Uterus (tissue), 3 donors: ENCODE measurements at regions not wholly inside any gene's neighbourhood (a gene's known extent, or its start where the extent isn't known, plus 50 kb on each side); places are given as distances from the start of the nearest gene placed in this dataset.
"Not testable (repeated sequence)": the region's sequence is repeated elsewhere in the genome, so short reads cannot be mapped to it uniquely, and the experiment has no call there.

Experiments used
- DNase-seq, 2 donors: peaks; one replicate each; pipeline ENCODE4 v3.0.0-alpha.2; 2019 to 2020
- H3K27ac ChIP-seq, 2 donors: fragments of 200-600 bp; sonication (generic); 1 replicate in 1 of 2; 2 replicates in 1 of 2; pipeline ENCODE4 v1.5.1; 2016 to 2018
- H3K27me3 ChIP-seq, 2 donors: fragments of 200-600 bp; sonication (generic); one replicate each; pipeline ENCODE4 v1.5.1; 2018 to 2019; ENCODE audit warnings: control low read depth in 1 of 2
- H3K36me3 ChIP-seq, 2 donors: fragments of 200-600 bp; sonication (generic); one replicate each; pipeline ENCODE4 v1.5.1; 2019; ENCODE audit warnings: control low read depth in 1 of 2
- H3K4me1 ChIP-seq, 2 donors: fragments of 200-600 bp; sonication (generic); one replicate each; pipeline ENCODE4 v1.5.1; 2018 to 2019; ENCODE audit warnings: control low read depth in 1 of 2
- H3K4me3 ChIP-seq, 2 donors: fragments of 200-600 bp; sonication (generic); 1 replicate in 1 of 2; 2 replicates in 1 of 2; pipeline ENCODE4 v1.5.1; 2018 to 2019; ENCODE audit warnings: mild to moderate bottlenecking in 1 of 2
- H3K9me3 ChIP-seq, 2 donors: fragments of 200-600 bp; sonication (generic); one replicate each; pipeline ENCODE4 v1.5.1; 2019; ENCODE audit warnings: control low read depth in 1 of 2
- POLR2A ChIP-seq, 2 donors: fragments of 450-650 bp; IDR thresholded peaks; one replicate each; pipeline ENCODE4 v1.6.1; 2016; ENCODE audit warnings: antibody characterized with exemption in 2 of 2, mild to moderate bottlenecking in 1 of 2, moderate library complexity in 1 of 2
- intact Hi-C: fragments of 100-400 bp; cut with DNase I; formaldehyde crosslinking; loops from one replicate; pipeline ENCODE4 v1.15.1; 2023; ENCODE audit warnings: low total_unique reads
- TF ChIP-seq, protein P1 (sequence below), 4 experiments: fragments of 200-600 bp in 2 of 4; fragments of 450-650 bp in 2 of 4; sonication (generic) in 2 of 4; IDR thresholded peaks; one replicate each; pipeline ENCODE4 v1.5.1; 2016 to 2019; ENCODE audit warnings: antibody characterized with exemption in 4 of 4, mild to moderate bottlenecking in 2 of 4, moderate library complexity in 1 of 4
- donor health status: DM: yes; HTN: yes; CAD: no.

DNA sequence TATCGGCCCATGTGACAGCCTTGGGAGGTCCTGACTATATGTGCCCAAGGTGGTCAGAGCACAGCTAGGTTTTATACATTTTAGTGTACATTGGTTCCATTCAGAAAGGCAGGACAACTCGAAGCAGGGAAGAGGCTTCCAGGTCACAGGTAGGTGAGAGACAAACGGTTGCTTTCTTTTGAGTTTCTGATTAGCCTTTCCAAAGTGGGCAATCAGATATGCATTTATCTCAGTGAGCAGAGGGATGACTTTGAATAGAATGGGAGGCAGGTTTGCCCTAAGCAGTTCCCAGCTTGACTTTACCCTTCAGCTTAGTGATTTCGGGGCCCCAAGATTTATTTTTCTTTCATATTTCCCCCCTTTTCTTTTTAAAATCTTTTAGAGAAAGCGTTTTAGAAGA lies 87.6 kb upstream of the PPP2R5C start:
- Histone ChIP-seq H3K4me1 (no peaks in the 10 kb centered on the region), H3K4me3 (no peak overlapping the region), H3K36me3 (no peaks in the 10 kb centered on the region), H3K27ac (no peak overlapping the region), H3K27me3 (no peaks in the 10 kb centered on the region), H3K9me3 (no peaks in the 10 kb centered on the region)
- no peak for DNase-seq
- TF ChIP-seq, protein P1, sequence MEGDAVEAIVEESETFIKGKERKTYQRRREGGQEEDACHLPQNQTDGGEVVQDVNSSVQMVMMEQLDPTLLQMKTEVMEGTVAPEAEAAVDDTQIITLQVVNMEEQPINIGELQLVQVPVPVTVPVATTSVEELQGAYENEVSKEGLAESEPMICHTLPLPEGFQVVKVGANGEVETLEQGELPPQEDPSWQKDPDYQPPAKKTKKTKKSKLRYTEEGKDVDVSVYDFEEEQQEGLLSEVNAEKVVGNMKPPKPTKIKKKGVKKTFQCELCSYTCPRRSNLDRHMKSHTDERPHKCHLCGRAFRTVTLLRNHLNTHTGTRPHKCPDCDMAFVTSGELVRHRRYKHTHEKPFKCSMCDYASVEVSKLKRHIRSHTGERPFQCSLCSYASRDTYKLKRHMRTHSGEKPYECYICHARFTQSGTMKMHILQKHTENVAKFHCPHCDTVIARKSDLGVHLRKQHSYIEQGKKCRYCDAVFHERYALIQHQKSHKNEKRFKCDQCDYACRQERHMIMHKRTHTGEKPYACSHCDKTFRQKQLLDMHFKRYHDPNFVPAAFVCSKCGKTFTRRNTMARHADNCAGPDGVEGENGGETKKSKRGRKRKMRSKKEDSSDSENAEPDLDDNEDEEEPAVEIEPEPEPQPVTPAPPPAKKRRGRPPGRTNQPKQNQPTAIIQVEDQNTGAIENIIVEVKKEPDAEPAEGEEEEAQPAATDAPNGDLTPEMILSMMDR (IDR thresholded peaks at IDR 0.05), result no peak
- TF ChIP-seq POLR2A (IDR thresholded peaks at IDR 0.05), result no peak
- intact Hi-C loops, result no loop called here

DNA sequence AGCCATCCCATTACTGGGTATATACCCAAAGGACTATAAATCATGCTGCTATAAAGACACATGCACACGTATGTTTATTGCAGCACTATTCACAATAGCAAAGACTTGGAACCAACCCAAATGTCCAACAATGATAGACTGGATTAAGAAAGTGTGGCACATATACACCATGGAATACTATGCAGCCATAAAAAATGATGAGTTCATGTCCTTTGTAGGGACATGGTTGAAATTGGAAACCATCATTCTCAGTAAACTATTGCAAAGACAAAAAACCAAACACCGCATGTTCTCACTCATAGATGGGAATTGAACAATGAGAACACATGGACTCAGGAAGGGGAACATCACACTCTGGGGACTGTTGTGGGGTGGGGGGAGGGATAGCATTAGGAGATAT lies 85.7 kb upstream of the PPP2R5C start:
- H3K4me1 ChIP-seq, H3K36me3 ChIP-seq, H3K9me3 ChIP-seq, H3K4me3 ChIP-seq, H3K27ac ChIP-seq, H3K27me3 ChIP-seq, DNase-seq, intact Hi-C loops: not testable (repeated sequence)

DNA sequence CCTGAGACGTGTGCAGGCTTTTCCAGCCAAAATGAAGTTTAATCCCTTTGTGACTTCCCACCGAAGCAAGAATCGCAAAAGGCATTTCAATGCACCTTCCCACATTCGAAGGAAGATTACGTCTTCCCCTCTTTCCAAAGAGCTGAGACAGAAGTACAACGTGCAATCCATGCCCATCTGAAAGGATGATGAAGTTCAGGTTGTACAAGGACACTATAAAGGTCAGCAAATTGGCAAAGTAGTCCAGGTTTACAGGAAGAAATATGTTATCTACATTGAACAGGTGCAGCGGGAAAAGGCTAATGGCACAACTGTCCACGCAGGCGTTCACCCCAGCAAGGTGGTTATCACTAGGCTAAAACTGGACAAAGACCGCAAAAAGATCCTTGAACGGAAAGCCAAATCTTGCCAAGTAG lies 83.6 kb upstream of the PPP2R5C start:
- DNase-seq, H3K36me3 ChIP-seq, H3K4me1 ChIP-seq, intact Hi-C loops, H3K4me3 ChIP-seq, H3K27ac ChIP-seq, H3K9me3 ChIP-seq, H3K27me3 ChIP-seq: not testable (repeated sequence)

DNA sequence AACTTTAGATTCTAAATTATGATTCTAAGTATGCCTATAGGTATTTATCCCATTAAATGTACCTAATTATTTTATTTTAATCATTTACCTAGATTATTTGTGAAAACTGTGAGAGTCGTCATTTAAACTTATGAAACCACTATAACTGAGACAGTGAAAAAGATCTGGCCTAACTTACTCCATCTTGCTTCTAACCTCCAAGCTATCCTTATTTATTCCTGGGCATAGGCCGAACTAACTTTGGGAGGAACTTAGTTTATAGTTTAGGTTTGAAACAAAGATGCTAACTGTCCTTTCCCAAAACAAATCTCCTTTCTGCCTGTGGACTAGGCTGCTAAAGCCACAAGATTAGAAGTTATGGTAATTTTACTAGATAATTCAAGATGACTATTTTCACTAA lies 79.7 kb upstream of the PPP2R5C start:
- Histone ChIP-seq H3K27me3 (peaks cover 0 to 16% of the 10 kb centered on the region in 2 donors), H3K36me3 (no peaks in the 10 kb centered on the region), H3K27ac (no peak overlapping the region), H3K9me3 (no peaks in the 10 kb centered on the region), H3K4me1 (no peaks in the 10 kb centered on the region), H3K4me3 (no peak overlapping the region)
- no peak for TF ChIP-seq POLR2A (IDR thresholded peaks at IDR 0.05)
- TF ChIP-seq, protein P1 (IDR thresholded peaks at IDR 0.05), result no peak
- intact Hi-C loops, result no loop called here
- no peak for DNase-seq

DNA sequence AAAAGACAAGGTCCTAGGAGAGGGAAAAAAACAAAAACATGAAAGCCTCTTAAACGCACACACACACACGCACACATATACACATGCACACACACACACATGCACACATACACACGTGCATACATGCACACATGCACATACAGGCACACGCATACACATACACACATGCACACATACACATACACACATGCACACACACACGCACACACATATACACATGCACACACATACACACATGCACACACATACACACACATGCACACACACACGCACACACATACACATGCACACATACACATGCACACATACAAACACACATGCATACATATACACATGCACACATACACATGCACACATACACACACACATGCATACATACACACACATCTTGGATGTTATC lies 78.1 kb upstream of the PPP2R5C start:
- TF ChIP-seq, protein P1 (IDR thresholded peaks at IDR 0.05), result no peak
- no peak for TF ChIP-seq POLR2A (IDR thresholded peaks at IDR 0.05)
- Histone ChIP-seq H3K27ac (no peak overlapping the region), H3K4me3 (no peak overlapping the region), H3K9me3 (no peaks in the 10 kb centered on the region), H3K27me3 (peaks cover 0 to 16% of the 10 kb centered on the region in 2 donors), H3K4me1 (no peaks in the 10 kb centered on the region), H3K36me3 (no peaks in the 10 kb centered on the region)
- DNase-seq, result no peak
- intact Hi-C loops, result no loop called here

DNA sequence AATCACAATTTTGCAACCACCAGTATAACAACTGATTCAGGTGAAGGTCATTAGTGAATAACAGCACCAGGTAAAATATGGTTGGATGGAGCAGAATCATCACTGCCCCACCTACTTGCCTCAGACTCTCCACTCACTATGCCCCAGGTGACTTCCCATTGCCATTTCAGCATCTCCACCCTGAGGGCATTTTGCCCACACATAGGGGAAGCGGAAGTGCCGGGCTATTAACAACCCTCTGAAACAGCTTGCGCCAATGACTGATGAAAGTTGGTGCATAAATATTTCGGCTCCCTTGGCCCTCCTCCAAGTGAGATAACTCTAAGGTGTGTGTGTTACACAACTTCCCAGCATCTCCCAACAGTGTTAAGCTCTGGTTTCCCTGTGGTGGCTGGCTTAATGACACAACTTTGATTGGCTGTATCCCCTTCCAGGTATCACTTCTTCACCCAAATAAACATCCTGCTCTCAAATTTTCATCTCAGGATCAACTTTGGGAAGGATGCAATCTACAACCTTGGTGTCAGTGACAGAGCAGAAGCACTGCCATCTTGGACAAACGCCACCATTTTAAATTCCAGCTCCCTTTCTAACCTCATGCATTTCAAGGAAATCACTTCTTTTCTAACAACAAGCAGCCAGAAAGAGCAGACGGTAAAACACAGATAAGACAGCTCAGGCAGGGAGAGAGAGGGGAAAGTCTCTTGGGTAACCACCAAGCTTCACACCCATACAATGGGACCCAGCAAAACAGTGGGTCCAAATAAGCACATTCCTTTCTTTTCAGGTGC lies 73.6 kb upstream of the PPP2R5C start:
- Histone ChIP-seq H3K4me1 (no peaks in the 10 kb centered on the region), H3K27ac (no peak overlapping the region)
- no peak for DNase-seq

More for the DNA sequence above, 73.6 kb upstream of the PPP2R5C start:
- Histone ChIP-seq H3K36me3 (no peaks in the 10 kb centered on the region), H3K27me3 (peaks cover 0 to 7% of the 10 kb centered on the region in 2 donors), H3K9me3 (no peaks in the 10 kb centered on the region), H3K4me3 (no peak overlapping the region)
- no peak for TF ChIP-seq POLR2A (IDR thresholded peaks at IDR 0.05)
- TF ChIP-seq, protein P1 (IDR thresholded peaks at IDR 0.05), result no peak
- intact Hi-C loops, result no loop called here
